MCF 10A (cell line): ENCODE measurements at regions not wholly inside any gene's neighbourhood (a gene's known extent, or its start where the extent isn't known, plus 50 kb on each side); places are given as distances from the start of the nearest gene placed in this dataset.

Source experiments
- BruUV-seq: library from RNA; stranded (reverse); fragments of 400-500 nt; replicated peaks from 2 replicates; lab custom pipeline; 2021; lab: Mats Ljungman, UMichigan
- CTCF ChIA-PET: fragments of 300-600 bp; sonication (Branson Sonifier 250); formaldehyde crosslinking; extraction: SDS; loops from one replicate; lab custom pipeline; 2021; ENCODE audit warnings: antibody characterized with exemption, inconsistent platforms; lab: Yijun Ruan, JAX
- POLR2A ChIA-PET: fragments of 300-600, 350-650 bp; sonication (Branson Sonifier 250); formaldehyde crosslinking; extraction: SDS; loops from one replicate; lab custom pipeline; 2020; ENCODE audit warnings: antibody characterized with exemption, inconsistent platforms; lab: Yijun Ruan, JAX
- DNase-seq: peaks from one replicate; pipeline ENCODE4 v3.0.0-alpha.2; 2018; ENCODE audit not compliant: unreplicated experiment
- H3K27ac Mint-ChIP-seq: one replicate; pipeline ENCODE4 v1.8.0; 2022; ENCODE audit warnings: mild to moderate bottlenecking, low read depth, mixed read lengths; ENCODE audit not compliant: unreplicated experiment
- H3K27me3 Mint-ChIP-seq: one replicate; pipeline ENCODE4 v1.8.0; 2022; ENCODE audit warnings: mixed read lengths; ENCODE audit not compliant: insufficient read depth, unreplicated experiment
- H3K36me3 Mint-ChIP-seq: one replicate; pipeline ENCODE4 v1.8.0; 2022; ENCODE audit warnings: mild to moderate bottlenecking, moderate library complexity, mixed read lengths; ENCODE audit not compliant: insufficient read depth, unreplicated experiment
- H3K4me1 Mint-ChIP-seq: one replicate; pipeline ENCODE4 v1.8.0; 2022; ENCODE audit warnings: mixed read lengths; ENCODE audit not compliant: insufficient read depth, unreplicated experiment
- H3K4me3 Mint-ChIP-seq: one replicate; pipeline ENCODE4 v1.8.0; 2022; ENCODE audit warnings: mild to moderate bottlenecking, moderate library complexity, mixed read lengths; ENCODE audit not compliant: unreplicated experiment
- H3K9me3 Mint-ChIP-seq: one replicate; pipeline ENCODE4 v1.8.0; 2022; ENCODE audit warnings: mixed read lengths; ENCODE audit not compliant: unreplicated experiment
- CTCF ChIP-seq: fragments of 200-600 bp; IDR thresholded peaks from one replicate; pipeline ENCODE4 v1.8.0; 2022; ENCODE audit warnings: antibody characterized with exemption, mild to moderate bottlenecking; ENCODE audit not compliant: unreplicated experiment
- intact Hi-C: fragments of 100-400 bp; cut with micrococcal nuclease; formaldehyde crosslinking; loops from 2 replicates; pipeline ENCODE4 v1.14.1; 2022

- POLR2A ChIA-PET = interaction anchor here (1.1 kb wide), 1 partner anchor 13 kb away, joined by 4 read pairs; no protein-coding TSS in a partner anchor
These were observed 63.4 kb upstream of the ANK3 start for GRCh38 chr10:60453036-60453435.

GRCh38 chr10:60450291-60450690 lies 60.6 kb upstream of the ANK3 start:
- DNase-seq = no peak
- Mint-ChIP-seq H3K36me3 (no peaks in the 10 kb centered on the region), H3K4me3 (no peak overlapping the region), H3K4me1 (peaks cover 22% of the 10 kb centered on the region), H3K27ac (no peak overlapping the region), H3K9me3 (no peaks in the 10 kb centered on the region), H3K27me3 (no peaks in the 10 kb centered on the region)
- intact Hi-C loops = no loop called here
- CTCF ChIA-PET = interaction anchor here (0.5 to 1.1 kb wide), 5 partner anchors 10 to 349 kb away, joined by 3 to 4 read pairs (median 4); no protein-coding TSS in a partner anchor
- no TSS peak for BruUV-seq
- no peak for TF ChIP-seq CTCF
- POLR2A ChIA-PET = no interaction called here

More at GRCh38 chr10:60453036-60453435, 63.4 kb upstream of the ANK3 start:
- intact Hi-C loops = no loop called here
- CTCF ChIA-PET = interaction anchor here (0.6 to 1.7 kb wide), 8 partner anchors 9 to 1923 kb away, joined by 3 to 6 read pairs (median 3); no protein-coding TSS in a partner anchor
- TF ChIP-seq CTCF = no peak
- H3K36me3 Mint-ChIP-seq = no peaks in the 10 kb centered on the region
- no TSS peak for BruUV-seq
- H3K4me1 Mint-ChIP-seq = peaks cover 14% of the 10 kb centered on the region
- no peak overlapping the region for H3K27ac Mint-ChIP-seq
- DNase-seq = no peak
- no peak overlapping the region for H3K4me3 Mint-ChIP-seq
- no peaks in the 10 kb centered on the region for H3K27me3 Mint-ChIP-seq
- H3K9me3 Mint-ChIP-seq = no peaks in the 10 kb centered on the region

GRCh38 chr10:60448246-60448645 lies 58.6 kb upstream of the ANK3 start:
- BruUV-seq = no TSS peak
- no peak for TF ChIP-seq CTCF
- Mint-ChIP-seq H3K36me3 (no peaks in the 10 kb centered on the region), H3K9me3 (no peaks in the 10 kb centered on the region), H3K27ac (no peak overlapping the region), H3K4me1 (peaks cover 22% of the 10 kb centered on the region), H3K4me3 (no peak overlapping the region), H3K27me3 (no peaks in the 10 kb centered on the region)
- ChIA-PET CTCF (no interaction called here), POLR2A (no interaction called here)
- intact Hi-C loops = loop anchor here (10.0 kb wide), 1 partner anchor 837 kb away; no protein-coding TSS in a partner anchor
- no peak for DNase-seq

GRCh38 chr10:60446851-60447250 lies 57.2 kb upstream of the ANK3 start:
- Mint-ChIP-seq H3K27me3 (no peaks in the 10 kb centered on the region), H3K36me3 (no peaks in the 10 kb centered on the region), H3K4me3 (no peak overlapping the region), H3K4me1 (peaks cover 22% of the 10 kb centered on the region), H3K27ac (no peak overlapping the region), H3K9me3 (no peaks in the 10 kb centered on the region)
- no TSS peak for BruUV-seq
- intact Hi-C loops = loop anchor here (10.0 kb wide), 1 partner anchor 838 kb away; no protein-coding TSS in a partner anchor
- ChIA-PET POLR2A (no interaction called here), CTCF (interaction anchor here (0.6 to 10.2 kb wide), 11 partner anchors 13 to 655 kb away, joined by 3 to 117 read pairs (median 4); no protein-coding TSS in a partner anchor)
- DNase-seq = no peak
- no peak for TF ChIP-seq CTCF
